ENCODE measurements at regions not wholly inside any gene's neighbourhood (a gene's known extent, or its start where the extent isn't known, plus 50 kb on each side); places are given as distances from the start of the nearest gene placed in this dataset.
"Not testable (repeated sequence)": the region's sequence is repeated elsewhere in the genome, so short reads cannot be mapped to it uniquely, and the experiment has no call there.

GRCh38 chr4:38387348-38387747 lies 276.7 kb upstream of the KLF3 start:
- no peak overlapping the region for H3K27ac ChIP-seq
- TF ChIP-seq ZFX (IDR thresholded peaks at IDR 0.05) (no peak), CTCF (conservative IDR thresholded peaks at IDR 0.05) (no peak)

- no peak overlapping the region for H3K27ac ChIP-seq
Observed at GRCh38 chr4:38387819-38388218, 276.2 kb upstream of the KLF3 start.

GRCh38 chr4:38388907-38389306 lies 275.1 kb upstream of the KLF3 start:
- H3K27ac ChIP-seq: not testable (repeated sequence)

More at GRCh38 chr4:38387819-38388218, 276.2 kb upstream of the KLF3 start:
- TF ChIP-seq ZFX (IDR thresholded peaks at IDR 0.05) (no peak), CTCF (conservative IDR thresholded peaks at IDR 0.05) (no peak)

- no peak overlapping the region for H3K27ac ChIP-seq
- TF ChIP-seq CTCF (conservative IDR thresholded peaks at IDR 0.05): no peak
- TF ChIP-seq ZFX (IDR thresholded peaks at IDR 0.05): no peak
Observed at GRCh38 chr4:38390969-38391545, 272.9 kb upstream of the KLF3 start.

GRCh38 chr4:38392223-38392855 lies 271.7 kb upstream of the KLF3 start:
- no peak overlapping the region for H3K27ac ChIP-seq
- TF ChIP-seq ZFX (IDR thresholded peaks at IDR 0.05) (no peak), CTCF (conservative IDR thresholded peaks at IDR 0.05) (no peak)

GRCh38 chr4:38396091-38396490 lies 267.9 kb upstream of the KLF3 start:
- no peak overlapping the region for H3K27ac ChIP-seq
- TF ChIP-seq CTCF (conservative IDR thresholded peaks at IDR 0.05): no peak
- no peak for TF ChIP-seq ZFX (IDR thresholded peaks at IDR 0.05)

GRCh38 chr4:38396845-38397547 lies 267.0 kb upstream of the KLF3 start:
- TF ChIP-seq CTCF (conservative IDR thresholded peaks at IDR 0.05) (no peak), ZFX (IDR thresholded peaks at IDR 0.05) (no peak)
- H3K27ac ChIP-seq: no peak overlapping the region

All from C4-2B (cell line).